Anterior cingulate cortex (tissue), 58 donors: ENCODE measurements at regions not wholly inside any gene's neighbourhood (a gene's known extent, or its start where the extent isn't known, plus 50 kb on each side); places are given as distances from the start of the nearest gene placed in this dataset.

ENCODE experiments used
- DNase-seq, 58 donors: peaks; one replicate each; lab custom pipeline; 2025; lab: John Stamatoyannopoulos, UW

DNA sequence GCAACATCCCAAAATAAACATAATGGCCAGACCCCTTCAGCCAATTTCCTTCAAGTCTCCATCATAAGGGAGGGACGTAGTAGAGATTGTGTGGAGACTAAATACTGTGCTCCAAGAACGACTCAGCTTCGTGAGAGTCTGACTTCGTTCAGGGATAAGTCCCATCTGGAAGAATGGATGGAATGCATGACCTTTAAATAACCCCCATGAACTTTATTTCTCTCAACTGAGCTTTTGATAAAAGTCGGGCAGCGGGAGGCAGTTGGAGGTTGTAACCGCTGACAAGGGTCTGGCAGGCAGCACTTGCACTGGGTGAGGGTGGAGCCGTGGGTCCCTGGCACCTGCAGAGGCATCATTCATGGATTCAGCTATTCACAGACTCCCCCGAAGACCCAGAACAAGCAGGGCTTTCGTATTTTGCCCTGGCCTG, 115.9 kb downstream of the ZFP36L2 start:
- DNase-seq: no peak

DNA sequence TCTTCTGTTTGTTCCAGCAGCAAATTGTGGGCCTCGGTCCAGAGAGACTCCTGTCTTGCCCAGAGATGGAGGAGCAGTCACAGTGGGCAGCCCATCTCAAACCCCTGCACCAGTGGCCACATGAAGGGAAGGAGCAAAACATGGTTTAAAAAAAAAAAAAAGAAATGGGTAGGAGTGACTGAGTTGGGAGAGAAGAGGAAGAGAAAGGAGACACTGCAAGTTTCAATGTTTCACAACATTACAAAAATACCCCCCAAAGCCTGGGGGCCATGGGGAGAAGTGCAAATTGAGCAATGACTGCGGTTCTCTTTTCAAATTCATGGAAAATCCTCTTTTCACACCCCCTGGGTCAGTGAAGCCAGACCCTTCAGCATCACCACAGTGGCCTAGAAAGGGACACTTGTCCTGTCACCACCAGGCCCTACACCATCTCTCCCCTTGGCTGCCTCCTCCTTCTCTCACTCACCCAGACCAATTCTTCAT, 117.1 kb downstream of the ZFP36L2 start:
- peak in 1 of 58 donors; percentile 25 for DNase-seq

DNA sequence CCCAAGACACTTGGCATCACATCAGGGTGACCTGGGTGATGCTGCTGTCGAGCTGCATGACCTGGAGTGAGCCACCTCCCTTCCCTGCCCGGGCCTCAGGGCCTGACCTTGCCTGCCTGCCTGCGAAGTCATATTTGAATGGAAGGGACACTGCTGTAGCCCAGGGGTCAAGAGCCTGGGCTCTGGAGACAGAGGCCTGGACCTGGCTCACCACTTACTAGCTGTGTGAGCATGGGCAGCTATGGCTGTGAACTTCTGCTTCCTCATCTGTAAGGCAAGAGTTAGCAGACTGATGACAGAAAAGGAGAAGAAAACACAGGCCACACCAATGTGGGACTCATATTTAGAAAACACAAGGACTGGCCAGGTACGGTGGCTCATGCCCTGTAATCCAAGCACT, 118.7 kb downstream of the ZFP36L2 start:
- DNase-seq: peak in 1 of 58 donors; percentile 23

DNA sequence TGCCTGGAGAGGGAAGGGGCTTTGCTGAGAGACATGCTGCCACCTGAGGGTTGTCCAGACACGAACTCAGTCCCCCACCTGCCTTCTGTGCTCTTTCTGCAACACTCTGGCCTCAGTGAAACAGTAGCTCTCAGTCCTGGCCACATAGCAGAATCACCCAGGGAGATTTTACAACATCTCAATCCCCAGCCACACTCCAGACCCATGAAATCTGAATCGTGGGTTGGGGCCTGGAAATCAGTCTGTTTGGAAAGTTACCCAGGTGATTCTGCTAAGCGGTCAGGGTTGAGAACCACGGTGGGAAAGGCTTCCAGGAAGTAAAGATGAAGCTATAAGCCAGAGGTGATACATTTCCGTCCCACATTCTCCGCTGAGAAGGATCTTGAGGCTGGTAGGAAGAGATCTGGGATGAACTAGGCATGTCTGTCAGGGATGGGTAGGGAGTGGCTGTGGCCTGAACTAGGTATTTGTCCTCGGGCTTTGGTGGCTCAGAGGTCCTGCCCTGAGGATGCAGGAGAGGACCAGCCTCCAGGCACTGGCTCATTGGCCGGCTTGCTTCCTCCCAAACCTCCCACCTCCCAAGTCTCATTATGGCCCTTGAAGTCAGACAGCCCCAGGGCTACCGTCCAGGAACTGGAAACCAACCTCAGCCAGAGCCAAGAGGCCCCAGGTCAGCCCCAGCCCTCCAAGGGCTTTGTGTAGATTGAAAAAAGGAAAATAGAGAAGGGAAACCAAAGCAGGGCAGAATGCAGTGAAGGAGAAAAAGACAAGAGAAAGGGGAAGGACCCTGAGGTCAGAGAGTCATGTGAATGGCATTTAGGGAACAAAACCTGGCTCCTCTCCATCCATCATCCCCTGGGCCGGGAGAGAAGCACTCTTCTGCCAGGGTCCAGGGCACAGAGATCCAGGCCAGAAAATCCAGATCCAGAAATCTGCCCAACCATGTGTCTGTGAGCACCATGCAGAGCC, 119.6 kb downstream of the ZFP36L2 start:
- peak in 20 of 58 donors; percentile 20 to 77 (median 50) for DNase-seq

DNA sequence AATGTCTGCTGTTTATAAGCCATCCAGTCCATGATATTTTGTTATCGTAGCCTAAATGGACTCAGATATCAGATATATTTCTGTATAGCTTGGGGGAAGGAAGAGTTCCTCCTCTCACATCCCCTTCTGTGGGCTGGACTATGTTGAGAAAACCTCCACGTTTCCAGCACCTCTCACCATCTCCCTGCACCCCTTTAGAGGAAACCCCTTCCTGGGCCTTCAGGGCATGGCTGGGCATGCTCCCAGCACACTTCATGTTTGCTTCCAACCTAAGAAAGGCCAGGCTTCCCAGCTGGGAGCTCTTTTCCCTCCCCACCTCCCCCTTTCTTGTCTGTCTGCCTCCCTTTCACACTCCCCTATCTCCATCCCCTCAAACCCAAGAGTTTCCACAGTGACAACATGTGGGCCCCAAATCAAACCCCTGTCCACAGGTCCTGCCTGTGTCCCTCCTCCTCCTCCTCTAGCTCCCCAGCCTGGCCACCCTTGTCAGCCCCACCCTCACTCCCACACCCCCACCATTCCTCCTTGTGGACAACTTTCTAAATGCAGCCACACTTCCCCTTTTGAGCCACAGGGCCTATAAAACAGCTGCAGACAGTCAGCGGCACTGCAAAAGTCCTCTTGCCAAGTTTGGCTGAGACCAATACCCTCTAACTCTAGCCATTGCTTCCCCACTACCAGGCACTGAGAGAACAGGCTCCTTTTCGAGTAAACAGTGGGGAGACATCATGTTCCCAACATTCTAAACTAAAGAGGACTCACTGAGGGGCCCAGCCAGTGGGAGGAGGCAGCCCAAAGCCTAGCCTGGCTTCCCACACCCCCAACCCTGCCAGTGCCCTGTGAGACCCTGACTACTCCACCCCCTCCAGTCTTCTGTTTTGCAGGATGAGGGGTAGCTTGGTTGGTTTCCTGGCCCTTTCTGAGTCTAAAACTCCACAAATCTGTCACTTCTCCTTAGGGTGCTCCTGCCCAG, 120.5 kb downstream of the ZFP36L2 start:
- DNase-seq: peak in 12 of 58 donors; percentile 13 to 64 (median 32)

DNA sequence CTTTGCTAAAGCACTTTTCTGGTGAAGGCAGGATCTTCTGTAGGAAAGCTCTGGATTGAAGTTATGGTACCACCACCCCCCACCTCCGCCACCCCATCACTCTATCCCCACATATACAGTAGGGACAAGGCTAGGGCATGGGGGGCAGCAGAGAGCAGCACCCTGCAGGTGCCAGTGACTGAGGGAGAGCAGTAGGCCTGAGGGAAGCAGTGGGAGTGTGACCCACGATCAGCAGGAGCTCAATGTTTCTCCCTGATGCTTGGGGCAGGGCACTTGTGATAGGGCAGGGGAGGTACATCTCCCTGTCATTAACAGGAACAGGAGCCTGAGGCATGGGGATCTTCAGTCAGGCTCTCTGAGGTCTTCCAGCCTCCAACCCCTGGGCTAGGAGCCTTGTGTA, 121.6 kb downstream of the ZFP36L2 start:
- DNase-seq: no peak

DNA sequence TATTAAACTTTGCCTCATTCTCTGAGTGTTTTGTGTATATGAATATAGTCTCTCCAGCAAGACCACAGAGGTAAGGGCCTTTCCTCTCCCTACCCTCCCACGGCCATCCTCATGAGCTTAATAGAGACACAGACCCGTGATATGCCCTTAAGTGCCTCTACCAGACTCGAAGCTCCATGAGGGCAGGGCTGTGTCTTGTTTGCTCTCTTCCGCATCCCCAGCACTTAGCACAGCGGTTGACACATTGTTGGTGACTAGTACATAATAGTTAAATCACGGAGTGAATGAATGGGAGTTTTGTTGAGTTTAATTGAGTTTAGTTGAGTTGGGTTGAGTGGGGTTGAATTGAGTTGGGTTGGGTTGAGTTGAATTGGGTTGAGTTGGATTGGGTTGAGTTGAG, 122.3 kb downstream of the ZFP36L2 start:
- no peak for DNase-seq

DNA sequence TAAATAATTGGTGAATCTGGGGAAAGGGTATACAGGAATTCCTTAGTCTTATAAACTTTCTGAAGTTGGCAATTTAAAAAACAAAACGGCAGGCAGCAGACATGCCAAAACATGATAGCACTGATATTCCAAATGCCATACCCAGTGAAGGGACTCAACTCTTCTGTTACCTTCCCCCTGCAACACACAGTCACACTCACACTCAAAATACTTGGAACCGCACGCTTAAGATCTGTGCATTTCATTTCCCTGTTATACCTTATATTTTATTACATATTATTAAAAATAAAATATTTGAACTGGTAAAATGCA, 123.4 kb downstream of the ZFP36L2 start:
- DNase-seq: no peak

DNA sequence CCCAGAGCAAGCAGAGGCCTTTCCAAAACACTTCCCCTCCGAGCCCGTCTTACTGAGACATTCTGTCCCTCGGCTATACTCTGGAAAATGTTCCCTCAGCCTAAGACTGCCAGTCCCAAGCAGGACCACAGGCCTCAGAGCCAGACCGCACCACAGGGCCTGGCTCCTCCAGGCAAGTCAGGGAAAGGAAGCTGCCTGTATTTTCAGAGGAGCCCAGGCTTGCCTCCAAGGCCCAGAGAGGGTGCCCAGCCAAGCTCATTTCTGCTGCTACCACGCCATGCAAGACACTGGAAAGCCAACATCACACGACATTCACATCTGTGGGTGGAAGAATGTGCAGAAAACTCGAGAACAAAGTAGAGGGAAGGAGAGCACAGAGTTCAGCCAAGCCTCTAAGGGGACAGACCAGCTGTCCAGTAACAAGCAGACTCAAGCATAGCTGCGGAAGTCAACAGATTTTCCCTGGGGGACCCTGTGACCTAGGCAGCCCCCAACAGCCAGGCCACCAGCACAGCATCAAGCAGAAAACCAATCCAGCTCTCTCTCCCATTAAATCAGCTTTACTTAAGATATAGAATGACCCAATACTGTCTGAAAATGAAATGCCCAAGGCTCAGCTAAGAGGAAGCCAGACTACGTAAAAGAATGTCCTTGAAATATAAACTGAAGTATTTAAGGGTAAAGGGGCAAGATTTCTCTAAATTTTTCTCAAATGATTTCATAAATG, 123.9 kb downstream of the ZFP36L2 start:
- peak in 22 of 58 donors; percentile 22 to 69 (median 42) for DNase-seq

DNA sequence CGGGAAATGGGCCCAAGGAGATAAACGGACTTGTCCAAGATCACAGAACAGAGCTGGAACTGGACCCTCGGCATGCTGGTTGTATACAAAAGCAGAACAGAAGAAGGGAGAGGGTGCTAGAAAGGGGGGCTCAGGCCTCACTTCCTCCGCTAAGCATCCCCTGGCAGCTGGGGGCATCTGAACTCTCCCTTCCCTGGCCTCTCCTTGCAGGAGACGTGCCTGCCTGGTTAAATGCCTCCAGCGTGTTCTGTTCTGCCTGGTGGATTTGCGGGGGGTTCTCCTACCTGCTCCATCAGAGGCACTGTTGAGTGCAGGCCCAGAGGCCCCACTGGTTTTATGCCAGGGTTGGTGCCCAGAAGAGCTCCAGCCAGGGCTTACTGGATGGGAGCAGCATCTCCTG, 124.7 kb downstream of the ZFP36L2 start:
- DNase-seq: peak in 3 of 58 donors; percentile 52 to 57 (median 53)

DNA sequence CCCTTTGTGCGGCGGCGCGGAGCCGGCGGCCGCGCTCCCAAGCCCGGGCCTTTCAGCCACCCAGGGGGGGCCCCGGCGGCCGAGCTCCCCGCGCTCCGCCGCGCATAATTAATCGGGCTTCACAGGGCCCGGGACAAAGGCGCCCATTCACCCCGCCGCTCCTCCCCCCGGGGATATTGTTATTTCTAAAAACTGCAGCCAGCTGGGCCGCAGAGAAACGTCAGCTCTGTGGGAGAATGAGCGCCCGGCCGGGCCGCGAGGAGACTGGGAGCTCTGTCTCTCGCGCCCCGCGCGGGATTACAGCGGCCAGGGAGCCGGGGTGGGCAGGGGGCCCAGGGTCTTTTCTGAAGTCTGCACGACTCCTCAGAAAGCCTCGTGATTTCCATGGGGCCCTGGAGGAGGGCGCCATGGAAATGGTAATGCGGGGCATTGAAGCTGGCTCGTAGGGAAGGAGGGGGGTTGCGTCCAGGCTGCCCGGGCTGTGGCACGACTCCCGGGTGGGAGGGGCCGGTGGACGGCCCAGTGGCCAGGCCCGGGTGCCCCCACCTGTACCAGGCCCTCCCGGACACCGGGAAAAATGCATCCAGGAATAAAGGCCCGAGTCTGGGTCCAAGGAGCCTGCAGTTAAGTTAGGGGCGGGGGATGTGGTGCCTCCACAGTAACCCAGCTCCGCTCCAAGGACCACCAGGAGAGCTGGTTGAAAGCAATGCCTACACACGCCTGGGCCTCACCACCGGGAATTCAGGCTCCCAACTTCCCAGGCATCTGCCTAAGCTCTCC, 125.3 kb downstream of the ZFP36L2 start:
- peak; percentile 45 to 99 (median 94) for DNase-seq

DNA sequence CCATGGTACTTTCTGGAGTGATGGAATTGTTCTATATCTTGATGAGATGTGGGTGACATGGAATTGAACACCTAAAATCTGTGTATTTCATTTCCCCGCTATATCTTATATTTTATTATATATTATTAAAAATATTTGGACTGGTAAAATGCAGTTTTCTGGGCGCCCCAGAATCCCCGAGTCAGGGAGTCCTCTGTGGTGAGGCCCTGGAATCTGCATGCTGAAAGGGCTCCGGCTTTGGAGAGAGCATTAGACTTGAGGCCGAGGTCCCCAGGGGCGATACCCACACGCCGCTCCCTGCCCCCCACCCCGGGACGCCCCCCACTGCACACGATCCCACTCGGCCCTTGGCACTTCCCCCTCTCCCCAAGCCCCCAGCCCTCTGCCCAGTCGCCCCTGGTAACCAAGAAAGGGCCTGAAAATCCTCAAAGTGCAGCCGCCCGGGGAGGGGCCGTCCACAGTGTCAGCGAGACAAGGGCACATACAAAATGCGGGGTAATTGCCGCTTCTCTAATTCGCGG, 126.0 kb downstream of the ZFP36L2 start:
- peak in 2 of 58 donors; percentile 64 to 84 for DNase-seq

DNA sequence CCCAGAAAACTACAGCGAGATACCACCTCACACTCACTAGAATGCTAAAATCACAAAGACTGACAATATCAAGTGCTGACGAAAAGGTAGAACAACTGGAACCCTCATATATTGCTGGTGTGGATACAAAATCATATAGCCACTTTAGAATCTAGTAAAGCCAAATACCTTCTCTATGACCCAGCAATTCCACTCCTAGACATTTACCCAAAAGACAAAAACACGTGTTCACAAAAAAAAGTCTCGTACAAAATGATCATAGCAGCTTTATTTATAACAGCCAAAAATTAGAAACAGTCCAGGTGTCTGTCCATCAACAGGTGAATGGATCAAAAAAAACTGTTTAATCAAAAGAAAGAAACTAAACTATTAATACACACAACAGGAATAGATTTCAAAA, 126.6 kb downstream of the ZFP36L2 start:
- DNase-seq: no peak

DNA sequence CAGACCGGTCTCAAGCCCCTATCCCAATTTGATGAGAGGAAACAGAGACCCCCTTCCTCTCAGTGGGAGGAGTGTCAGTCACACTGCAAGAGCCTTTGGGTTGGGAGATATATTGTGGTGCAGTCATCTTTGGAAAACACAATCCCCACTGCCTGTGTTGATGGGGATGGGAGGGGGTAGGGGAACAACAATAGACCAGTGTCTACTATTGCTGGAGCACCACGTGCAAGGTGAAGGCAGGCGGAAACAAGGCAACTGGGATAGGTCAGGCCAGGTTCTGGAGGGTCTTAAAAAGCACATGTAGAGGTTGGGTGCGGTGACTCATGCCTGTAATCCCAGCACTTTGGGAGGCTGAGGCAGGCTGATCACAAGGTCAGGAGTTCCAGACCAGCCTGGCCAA, 127.9 kb downstream of the ZFP36L2 start:
- peak in 2 of 58 donors; percentile 17 to 36 for DNase-seq

DNA sequence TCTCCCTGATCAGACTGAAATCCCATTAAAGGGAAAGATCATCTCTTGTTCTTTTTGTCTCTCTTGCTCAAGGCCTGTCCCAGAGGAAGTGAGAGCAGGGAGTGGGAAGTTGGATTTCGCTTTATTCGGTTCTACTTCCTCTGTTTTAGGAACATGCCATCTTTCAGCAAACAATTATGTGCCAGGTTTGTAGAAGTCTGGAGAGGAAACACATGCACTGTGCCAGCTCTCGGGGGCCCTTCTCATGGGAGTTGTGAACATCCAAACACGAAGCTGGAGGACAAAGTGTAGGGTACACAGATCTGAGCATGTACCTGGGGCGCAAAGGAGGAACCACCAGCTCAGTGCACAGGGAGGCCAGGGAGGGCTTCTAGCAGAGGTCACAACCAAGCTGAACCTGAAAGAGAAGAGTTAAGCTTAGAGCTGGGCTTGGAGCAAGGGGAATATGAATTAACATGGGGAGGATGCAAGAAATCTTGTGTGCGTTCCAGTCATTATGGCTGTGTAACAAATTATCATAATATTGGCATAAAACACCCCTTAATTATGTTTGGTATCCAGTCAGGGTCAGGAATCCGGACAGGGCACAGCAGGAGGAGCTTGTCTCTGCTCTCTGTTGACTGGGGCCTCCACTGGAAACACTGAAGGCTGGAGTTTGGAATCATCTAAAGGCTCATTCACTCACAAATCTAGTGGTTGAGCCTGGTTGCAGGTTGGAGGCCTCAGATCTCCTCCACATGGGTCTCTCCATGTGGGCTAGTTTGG, 128.6 kb downstream of the ZFP36L2 start:
- peak in 4 of 58 donors; percentile 28 to 43 (median 30) for DNase-seq

DNA sequence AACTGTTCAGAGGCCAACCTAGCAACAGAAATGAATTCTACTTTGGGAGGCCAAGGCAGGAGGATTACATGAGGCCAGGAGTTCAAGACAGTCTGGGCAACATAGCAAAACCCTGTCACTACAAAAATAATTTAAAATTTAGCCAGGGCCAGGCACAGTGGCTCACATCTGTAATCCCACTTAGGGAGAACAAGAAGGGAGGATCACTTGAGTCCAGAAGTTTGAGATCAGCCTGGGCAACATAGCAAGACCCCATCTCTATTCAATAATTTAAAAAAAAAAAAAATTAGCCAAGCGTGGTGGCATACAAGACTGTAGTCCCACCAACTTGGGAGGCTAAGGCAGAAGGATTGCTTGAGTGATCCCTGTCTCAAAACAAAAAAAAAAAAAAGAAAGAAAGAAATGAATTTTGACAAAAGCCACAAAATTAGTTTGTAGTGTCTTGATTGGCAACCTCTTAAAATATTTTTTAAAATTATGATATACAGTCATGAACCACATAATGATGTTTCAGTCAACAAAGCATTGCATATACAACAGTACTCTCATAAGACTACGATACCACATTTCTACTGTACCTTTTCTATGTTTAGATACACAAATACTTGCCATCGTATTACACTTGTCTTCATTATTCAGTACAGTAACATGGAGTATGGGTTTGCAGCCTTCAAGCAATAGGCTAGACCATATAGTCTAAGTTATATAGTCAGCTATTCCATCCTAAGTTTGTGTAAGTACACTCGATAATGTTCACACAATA, 130.7 kb downstream of the ZFP36L2 start:
- no peak for DNase-seq

DNA sequence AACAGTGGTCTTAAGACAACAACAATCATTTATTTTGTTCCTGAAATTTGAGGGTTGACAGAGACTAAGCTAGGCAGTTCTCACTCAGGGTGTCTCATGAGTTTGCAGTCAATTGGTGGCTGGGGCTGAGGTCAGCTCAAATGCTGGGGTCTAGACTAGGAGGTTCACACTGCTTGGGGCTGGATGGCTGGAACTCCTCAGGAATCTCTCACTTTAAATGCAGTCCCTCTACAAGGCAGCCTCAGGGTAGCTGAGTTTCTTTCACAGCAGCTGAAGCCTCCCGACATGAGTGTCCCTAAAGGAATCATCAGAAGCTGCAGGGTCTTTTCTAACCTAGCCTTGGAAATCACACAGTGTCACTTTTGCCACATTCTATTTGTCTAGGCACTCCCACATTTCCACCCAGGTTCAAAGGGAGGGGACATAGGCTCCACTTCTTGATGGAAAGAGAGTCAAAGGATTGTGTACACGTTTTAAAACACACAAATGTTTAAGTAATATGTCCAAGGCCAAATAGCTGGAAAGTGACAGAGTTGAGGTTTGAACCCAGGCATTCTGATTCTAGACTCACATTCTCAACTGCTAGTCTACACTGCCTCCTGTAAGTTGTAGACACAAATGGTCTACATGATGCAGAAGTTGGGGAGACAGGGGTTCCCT, 133.8 kb downstream of the ZFP36L2 start:
- DNase-seq: no peak
